ENCODE measurements at regions not wholly inside any gene's neighbourhood (a gene's known extent, or its start where the extent isn't known, plus 50 kb on each side); places are given as distances from the start of the nearest gene placed in this dataset.

- no peak for DNase-seq (ENCODE audit: low spot score)
These were observed 75.3 kb downstream of the NAP1L3 start for GRCh38 chrX:93598076-93598475.

- no peak for DNase-seq (ENCODE audit: low spot score)
These were observed 78.6 kb downstream of the NAP1L3 start for GRCh38 chrX:93594780-93595179.

- DNase-seq (ENCODE audit: low spot score) = no peak
These were observed 79.4 kb downstream of the NAP1L3 start for GRCh38 chrX:93593966-93594365.

- DNase-seq (ENCODE audit: low spot score) = no peak
These were observed 82.0 kb downstream of the NAP1L3 start for GRCh38 chrX:93591398-93591797.

- DNase-seq (ENCODE audit: low spot score) = no peak
These were observed 87.7 kb downstream of the NAP1L3 start for GRCh38 chrX:93585661-93586060.

- no peak for DNase-seq (ENCODE audit: low spot score)
These were observed 92.7 kb downstream of the NAP1L3 start for GRCh38 chrX:93580634-93581033.

GRCh38 chrX:93538575-93538974, 134.8 kb downstream of the NAP1L3 start:
- peak; percentile 13 for DNase-seq (ENCODE audit: low spot score)

GRCh38 chrX:93528917-93529316, 144.5 kb downstream of the NAP1L3 start:
- no peak for DNase-seq (ENCODE audit: low spot score)

Data from iPS-NIHi11 (cell line).